ENCODE measurements at regions not wholly inside any gene's neighbourhood (a gene's known extent, or its start where the extent isn't known, plus 50 kb on each side); places are given as distances from the start of the nearest gene placed in this dataset.

- Histone ChIP-seq H3K9me3 (ENCODE audit: low read length) (no peaks in the 10 kb centered on the region), H3K79me2 (replicated peaks; ENCODE audit: insufficient read depth, low read length) (no peaks in the 10 kb centered on the region), H3K4me2 (ENCODE audit: low read length) (no peak overlapping the region), H3K36me3 (ENCODE audit: insufficient read depth, low read length) (no peaks in the 10 kb centered on the region), H3F3A (ENCODE audit: insufficient read depth, low read length, poor library complexity, severe bottlenecking) (no peaks in the 10 kb centered on the region), H3K4me3 (ENCODE audit: low read length) (no peak overlapping the region), H3K27me3 (ENCODE audit: insufficient read depth, low read depth, low read length) (peaks cover 82% of the 10 kb centered on the region), H3K9ac (ENCODE audit: low read length) (no peak overlapping the region), H3K9me2 (ENCODE audit: insufficient read depth, low read length) (no peaks in the 10 kb centered on the region), H3K27ac (ENCODE audit: low read length) (no peak overlapping the region), H2AFZ (ENCODE audit: low read depth, low read length) (no peak overlapping the region), H4K20me1 (ENCODE audit: insufficient read depth) (no peaks in the 10 kb centered on the region)
- TF ChIP-seq POLR2AphosphoS5 (IDR thresholded peaks at IDR 0.05) (no peak), SMC3 (conservative IDR thresholded peaks at IDR 0.05; ENCODE audit: poor library complexity) (no peak), EZH2 (IDR thresholded peaks at IDR 0.05; ENCODE audit: borderline replicate concordance, insufficient read depth, low read length, poor library complexity, severe bottlenecking) (no peak), TAF1 (IDR thresholded peaks at IDR 0.05; ENCODE audit: low read depth) (no peak)
These were observed 304.0 kb downstream of the MAF start for GRCh38 chr16:79296491-79296890.

DNA sequence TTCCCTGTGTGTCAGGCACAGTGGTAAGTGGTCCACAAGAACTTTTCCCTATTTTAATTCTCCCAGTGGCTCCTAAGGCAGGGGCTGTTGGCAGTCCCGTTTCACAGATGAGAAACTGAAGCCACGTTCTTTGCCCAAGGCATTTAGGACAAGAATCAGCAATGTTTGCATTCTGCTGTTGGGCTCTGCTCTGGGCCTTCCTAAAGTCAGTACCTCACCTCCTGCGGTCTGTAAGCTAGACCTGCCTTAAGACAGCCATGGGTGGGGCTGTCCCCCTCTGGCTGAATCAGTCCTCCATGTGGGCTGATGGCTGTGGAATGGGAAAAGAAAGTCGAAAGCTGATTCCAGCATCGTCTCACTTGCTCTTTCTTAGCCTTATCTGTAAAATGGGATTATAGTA, 304.8 kb downstream of the MAF start:
- Histone ChIP-seq H3K4me2 (ENCODE audit: low read length) (no peak overlapping the region), H4K20me1 (ENCODE audit: insufficient read depth) (no peaks in the 10 kb centered on the region), H3K27ac (ENCODE audit: low read length) (no peak overlapping the region), H3K27me3 (ENCODE audit: insufficient read depth, low read depth, low read length) (peaks cover 78% of the 10 kb centered on the region), H2AFZ (ENCODE audit: low read depth, low read length) (no peak overlapping the region), H3K9ac (ENCODE audit: low read length) (no peak overlapping the region), H3K9me2 (ENCODE audit: insufficient read depth, low read length) (no peaks in the 10 kb centered on the region), H3K4me3 (ENCODE audit: low read length) (no peak overlapping the region), H3K36me3 (ENCODE audit: insufficient read depth, low read length) (no peaks in the 10 kb centered on the region), H3K9me3 (ENCODE audit: low read length) (no peaks in the 10 kb centered on the region), H3F3A (ENCODE audit: insufficient read depth, low read length, poor library complexity, severe bottlenecking) (no peaks in the 10 kb centered on the region), H3K79me2 (replicated peaks; ENCODE audit: insufficient read depth, low read length) (no peaks in the 10 kb centered on the region)
- TF ChIP-seq POLR2AphosphoS5 (IDR thresholded peaks at IDR 0.05) (no peak), EZH2 (IDR thresholded peaks at IDR 0.05; ENCODE audit: borderline replicate concordance, insufficient read depth, low read length, poor library complexity, severe bottlenecking) (no peak), TAF1 (IDR thresholded peaks at IDR 0.05; ENCODE audit: low read depth) (no peak), SMC3 (conservative IDR thresholded peaks at IDR 0.05; ENCODE audit: poor library complexity) (no peak), RAD21 (conservative IDR thresholded peaks at IDR 0.05) (no peak), EP300 (conservative IDR thresholded peaks at IDR 0.05; ENCODE audit: poor library complexity, severe bottlenecking) (no peak), REST (IDR thresholded peaks at IDR 0.05; ENCODE audit: borderline replicate concordance) (no peak), MXI1 (conservative IDR thresholded peaks at IDR 0.05; ENCODE audit: poor library complexity, severe bottlenecking) (no peak)
- TF ChIP-seq, protein P1, sequence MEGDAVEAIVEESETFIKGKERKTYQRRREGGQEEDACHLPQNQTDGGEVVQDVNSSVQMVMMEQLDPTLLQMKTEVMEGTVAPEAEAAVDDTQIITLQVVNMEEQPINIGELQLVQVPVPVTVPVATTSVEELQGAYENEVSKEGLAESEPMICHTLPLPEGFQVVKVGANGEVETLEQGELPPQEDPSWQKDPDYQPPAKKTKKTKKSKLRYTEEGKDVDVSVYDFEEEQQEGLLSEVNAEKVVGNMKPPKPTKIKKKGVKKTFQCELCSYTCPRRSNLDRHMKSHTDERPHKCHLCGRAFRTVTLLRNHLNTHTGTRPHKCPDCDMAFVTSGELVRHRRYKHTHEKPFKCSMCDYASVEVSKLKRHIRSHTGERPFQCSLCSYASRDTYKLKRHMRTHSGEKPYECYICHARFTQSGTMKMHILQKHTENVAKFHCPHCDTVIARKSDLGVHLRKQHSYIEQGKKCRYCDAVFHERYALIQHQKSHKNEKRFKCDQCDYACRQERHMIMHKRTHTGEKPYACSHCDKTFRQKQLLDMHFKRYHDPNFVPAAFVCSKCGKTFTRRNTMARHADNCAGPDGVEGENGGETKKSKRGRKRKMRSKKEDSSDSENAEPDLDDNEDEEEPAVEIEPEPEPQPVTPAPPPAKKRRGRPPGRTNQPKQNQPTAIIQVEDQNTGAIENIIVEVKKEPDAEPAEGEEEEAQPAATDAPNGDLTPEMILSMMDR (IDR thresholded peaks at IDR 0.05; ENCODE audit: poor library complexity, severe bottlenecking): no peak

Measured in neural cell (in vitro differentiated cells).